Suppressor macrophage (primary cell): ENCODE measurements at regions not wholly inside any gene's neighbourhood (a gene's known extent, or its start where the extent isn't known, plus 50 kb on each side); places are given as distances from the start of the nearest gene placed in this dataset.
"Not testable (repeated sequence)": the region's sequence is repeated elsewhere in the genome, so short reads cannot be mapped to it uniquely, and the experiment has no call there.

Experiments
- DNase-seq, 4 experiments: peaks; one replicate each; pipeline ENCODE4 v3.0.0-alpha.2; 2020 to 2022

DNA sequence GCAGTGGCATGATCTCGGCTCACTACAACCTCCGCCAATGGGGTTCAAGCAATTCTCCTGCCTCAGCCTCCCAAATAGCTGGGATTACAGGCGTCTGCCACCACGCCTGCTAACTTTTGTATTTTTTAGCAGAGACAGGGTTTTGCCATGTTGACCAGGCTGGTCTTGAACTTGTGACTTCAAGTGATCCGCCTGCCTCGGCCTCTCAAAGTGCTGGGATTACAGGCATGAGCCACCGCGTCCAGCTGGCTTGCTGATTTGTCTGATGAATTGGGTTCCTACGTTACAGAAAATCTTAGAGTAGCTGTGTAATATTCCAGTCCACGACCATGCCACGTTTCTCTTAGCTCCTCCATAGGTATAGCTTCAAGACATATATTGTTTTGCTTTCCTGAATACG is 102.6 kb upstream of the OTOS start:
- DNase-seq, result not testable (repeated sequence)

- DNase-seq, result no peak
Observed at GRCh38 chr2:240244543-240244942, 104.1 kb upstream of the OTOS start.

DNA sequence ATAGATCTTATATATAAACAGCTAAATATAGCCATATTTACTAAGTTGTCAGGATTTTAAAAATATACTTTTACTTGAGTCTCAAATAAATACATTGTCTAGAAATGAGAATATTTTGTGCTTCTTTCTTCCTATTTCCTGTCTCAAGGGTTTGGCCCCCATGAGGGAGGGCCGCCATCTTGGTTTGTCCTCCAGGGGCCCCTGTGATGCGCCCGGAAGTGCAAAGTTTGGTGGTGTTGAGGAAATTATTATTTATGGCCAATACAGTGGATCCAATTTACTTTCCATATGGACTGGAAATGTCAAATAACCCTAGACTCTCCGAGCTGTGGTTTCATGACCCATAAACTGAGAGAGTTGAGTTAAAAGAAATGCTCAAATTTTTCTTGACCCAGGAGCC is 104.7 kb upstream of the OTOS start:
- no peak for DNase-seq

DNA sequence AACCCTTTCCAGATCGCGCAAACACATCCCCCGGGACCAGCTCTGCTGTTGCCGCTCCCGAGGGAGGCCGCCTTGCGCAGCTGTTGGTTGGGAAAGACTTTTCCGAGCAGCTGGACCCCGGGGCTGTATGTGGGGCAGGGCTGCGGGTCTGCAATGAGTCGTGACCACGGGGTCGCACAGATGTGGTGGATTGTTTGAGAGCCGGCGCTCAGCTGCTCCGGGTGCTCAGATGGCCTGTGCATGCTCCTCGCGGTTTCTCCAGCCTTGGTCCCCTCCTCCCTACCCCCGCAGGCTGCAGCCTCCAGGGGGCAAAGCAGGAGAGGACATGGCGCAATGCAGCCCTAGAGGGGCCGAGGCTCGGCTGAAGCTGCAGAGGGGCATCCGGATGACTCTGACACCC is 105.2 kb upstream of the OTOS start:
- no peak for DNase-seq

DNA sequence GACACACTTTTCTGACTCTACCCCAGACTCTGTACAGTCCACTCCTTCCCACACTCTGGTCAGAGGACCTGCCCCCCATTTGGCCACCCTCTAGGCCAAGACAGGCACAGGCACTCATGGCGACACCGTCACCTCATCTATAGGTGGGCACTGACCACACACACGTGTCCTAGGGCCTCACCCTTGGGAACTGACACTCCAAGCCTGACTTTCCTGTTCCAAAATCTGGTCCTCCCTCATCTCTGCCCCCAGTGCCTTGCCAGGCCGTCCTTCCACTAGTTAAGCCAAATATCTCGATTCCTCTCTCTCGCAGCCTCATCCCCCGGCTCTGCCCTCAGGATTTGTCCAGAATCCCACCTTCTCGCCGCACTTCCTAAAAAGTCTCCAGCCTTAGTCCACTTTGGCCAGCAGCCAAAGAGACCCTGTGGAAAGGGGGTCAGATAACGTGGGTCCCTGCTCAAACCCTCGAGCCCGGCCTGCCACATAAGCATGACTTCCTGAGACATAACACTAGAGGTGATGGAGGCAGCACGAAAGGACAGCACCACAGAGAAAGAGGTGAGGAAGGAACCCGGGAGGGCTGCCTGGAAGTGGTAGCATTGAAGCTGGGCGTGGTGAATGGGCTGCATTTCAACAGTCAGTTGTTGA is 105.8 kb upstream of the OTOS start:
- DNase-seq, result no peak

GRCh38 chr2:240247241-240247867 is 106.9 kb upstream of the OTOS start:
- no peak for DNase-seq

DNA sequence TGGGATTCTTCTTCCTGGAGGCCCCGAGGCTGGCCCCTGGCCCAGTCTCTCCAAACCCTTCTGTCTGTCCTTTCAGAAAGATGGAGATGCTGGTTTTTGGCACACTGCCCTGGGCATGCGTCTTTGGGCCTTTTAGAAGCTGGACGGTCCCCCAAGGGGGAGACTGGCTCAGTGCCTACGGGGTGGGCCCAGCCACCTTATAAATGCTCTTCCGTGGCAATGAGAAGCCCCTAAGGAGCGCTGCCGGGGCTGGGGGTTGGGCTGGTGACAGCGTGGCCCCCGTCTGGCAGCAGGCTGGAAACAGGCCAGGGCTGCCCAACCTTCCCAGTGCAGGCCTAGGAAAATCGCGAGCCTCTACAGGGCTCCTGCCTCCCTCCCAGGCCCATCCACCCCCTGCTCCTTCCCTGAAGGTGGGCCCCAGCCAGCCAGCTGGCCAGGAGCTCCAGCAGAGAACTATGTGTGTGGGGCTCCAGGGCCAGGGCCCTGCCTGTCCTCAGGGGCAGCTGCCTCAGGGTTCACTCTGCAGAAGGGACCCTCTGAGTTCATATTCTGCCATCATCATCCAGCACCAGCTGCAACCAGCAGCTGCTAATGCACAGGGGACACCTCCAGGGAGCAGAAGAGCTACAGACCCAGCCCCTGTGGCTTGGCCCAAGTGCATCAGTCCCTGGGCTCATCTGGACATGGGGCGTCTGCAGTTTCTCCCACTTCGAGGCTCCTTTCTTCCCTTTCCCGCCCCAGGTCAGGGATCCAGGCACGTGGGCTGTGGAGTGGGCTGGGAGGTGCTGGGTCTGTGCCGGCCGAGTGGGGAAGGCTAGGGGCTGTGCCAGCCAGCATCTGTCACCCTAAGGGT is 107.6 kb upstream of the OTOS start:
- no peak for DNase-seq

- no peak for DNase-seq
Observed at GRCh38 chr2:240248721-240249422, 108.4 kb upstream of the OTOS start.

- no peak for DNase-seq
Observed at GRCh38 chr2:240249423-240250149, 109.1 kb upstream of the OTOS start.

DNA sequence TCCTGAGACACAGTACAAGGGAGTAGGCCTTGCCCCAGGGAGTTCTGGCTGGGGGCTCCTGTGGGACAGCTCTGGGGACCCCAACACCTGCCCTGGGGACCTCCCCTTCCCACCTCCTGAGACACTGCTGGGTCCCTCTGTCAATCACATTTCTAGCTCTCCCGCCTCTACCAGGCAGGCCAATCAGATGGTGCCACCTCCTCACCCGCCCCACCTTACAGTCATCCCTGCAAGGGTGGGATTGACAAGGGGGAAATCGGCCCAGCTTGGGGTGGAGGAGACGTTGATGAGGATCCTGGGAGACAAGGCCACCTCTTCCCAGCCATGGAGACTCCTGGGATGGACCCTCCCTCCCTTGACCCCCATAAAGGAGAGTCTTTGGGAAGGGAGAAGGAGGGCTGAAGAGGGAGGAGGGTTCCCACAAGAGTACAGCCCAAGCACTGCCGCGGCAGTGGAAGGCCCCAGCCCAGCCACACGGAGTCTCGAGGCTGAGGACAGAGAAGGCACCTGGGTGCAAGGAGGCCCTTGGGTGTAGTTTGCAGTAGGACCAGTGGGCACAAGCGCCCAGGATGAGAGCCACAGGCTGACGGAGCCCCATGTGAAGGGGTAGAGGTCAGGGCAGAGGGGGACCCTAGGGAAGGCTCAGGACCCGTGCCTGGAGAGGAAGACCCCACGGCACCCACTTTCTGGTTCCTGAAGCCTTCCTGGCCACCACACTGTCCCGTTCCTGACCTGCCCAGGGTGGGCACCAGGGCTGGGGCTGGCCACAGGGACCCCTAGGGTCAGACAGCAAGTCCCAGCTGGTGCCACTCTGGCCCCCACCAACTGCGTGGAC is 109.9 kb upstream of the OTOS start:
- no peak for DNase-seq

DNA sequence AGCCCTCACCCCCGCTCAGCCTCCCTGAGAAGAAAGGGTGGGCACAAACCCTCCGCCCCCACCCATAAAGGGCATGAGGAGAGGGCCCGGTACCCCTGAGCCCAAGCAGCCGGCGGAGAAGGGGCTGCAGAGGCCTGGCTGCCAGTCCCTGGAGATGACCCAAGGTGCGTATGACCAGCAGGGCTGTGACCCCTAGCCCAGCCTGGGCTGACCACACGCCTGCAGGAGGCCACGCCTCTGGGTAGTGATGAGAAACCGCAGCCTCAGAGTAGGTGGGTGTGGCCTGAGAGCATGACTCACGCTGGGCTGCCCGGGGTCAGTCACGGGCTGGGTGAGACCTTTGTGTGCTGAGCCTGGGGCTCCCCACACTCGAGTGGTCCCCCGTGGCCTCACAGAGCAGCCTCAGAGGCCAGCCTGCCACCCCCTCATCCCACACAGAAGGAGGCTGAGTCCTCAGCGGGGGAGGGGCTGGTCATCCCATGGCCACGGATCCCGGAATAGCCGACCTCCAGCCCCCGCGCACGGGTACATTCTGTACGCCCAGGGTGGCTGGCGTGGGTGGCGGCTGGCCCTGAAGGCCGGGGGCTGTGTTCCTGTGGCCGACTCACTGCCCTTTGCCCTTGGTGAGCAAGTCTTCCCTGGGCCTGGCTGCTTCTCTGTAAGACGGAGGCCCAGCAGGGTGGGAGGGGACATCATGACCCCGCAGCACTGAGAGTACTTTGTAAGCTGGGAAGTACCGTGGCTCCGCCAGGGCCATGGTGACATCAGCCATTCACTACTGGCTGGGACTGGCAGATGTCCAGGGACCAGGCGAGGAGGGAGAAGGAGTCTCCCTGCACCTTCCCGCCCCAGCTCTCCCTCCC is 110.8 kb upstream of the OTOS start:
- DNase-seq, result peak; percentile 62 to 75 (median 68)

- DNase-seq, result no peak
Observed at GRCh38 chr2:240251848-240252190, 111.4 kb upstream of the OTOS start.

DNA sequence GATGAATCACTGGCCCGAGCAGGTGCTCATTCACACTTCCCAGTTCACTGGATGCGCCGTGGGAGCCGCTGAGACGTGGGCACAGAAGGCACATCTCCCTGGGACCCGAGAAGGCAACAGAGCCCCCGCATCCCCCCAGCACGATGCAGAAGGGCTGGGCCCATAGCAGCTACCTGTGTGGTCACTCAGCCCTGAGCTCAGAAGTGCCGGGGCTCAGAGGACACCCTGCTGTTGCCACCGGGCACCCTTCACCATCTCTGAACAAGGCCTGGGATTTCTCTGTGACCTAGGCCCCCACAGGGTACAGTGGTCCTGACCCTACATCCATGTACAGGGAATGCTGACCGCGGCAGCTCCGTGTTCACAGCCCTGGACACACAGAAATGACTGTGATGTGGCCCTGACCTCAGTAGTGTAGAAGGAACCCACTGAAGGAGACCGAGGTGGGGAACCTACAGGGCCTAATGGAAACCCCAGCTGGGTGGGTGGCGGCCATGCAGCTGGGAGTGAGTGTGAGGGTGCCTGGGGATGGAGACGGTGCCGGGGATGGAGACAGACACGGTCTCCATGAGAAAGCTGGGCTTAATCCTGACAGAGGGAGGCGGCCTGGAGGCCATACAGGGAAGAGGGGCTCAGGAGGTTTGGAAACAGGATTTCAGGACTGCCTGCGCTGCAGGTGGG is 111.9 kb upstream of the OTOS start:
- no peak for DNase-seq

DNA sequence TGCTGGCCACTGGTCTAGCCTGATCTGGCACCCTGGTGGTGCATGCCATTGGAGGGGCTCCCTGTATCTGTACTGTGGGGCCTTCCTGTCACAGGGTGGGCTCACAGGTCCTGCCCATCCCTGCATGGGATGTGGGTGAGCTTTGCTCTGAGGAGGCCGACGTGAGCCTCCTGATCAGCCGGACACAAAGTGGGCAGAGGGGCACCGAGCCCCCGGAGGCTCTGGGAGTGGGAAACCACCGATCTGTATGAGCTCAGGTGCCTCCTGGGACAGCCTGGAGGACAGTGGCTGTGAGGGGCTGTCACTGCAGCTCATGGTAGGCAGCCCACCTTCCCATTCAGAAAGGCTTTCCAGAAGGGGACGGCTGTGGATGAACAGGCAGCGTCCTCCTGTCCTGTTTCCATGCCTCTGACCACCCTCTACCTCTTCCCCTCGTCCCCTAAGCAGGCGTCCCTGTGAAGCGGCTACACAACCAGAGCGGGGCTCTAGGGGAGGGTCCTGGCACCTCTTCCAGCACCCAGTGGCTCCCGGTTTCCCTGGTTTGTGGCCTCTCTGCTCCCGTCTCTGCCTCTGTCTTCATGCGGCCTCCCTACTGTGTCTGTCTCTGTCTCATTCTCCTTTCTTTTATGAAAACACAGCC is 112.5 kb upstream of the OTOS start:
- no peak for DNase-seq

DNA sequence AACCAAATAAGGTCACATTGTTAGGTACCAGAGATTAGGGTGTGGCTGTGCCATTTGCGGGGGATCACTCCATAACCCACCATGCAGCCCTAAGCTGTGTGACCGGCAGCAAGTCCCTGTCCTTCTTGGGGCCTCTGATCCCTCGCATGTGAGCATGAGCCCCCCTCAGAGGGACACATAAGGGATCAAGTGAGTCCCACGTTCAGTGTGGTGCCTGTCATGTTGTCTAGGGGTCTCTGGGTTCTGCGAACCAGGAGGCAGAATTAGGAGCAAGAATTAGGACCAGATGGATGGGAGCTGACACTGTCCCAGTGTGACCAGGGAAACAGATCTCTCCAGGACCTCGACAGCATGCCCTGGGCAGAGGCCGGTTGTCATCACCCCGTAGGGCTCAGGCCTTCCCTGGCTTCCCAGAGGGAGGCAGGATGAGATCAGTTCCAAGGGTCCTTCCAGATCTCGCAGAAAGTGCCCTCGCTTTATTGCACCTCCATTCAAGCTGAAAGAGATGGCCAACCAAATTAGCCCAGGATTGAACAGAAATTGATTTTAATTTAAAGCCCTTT is 113.2 kb upstream of the OTOS start:
- DNase-seq, result no peak

DNA sequence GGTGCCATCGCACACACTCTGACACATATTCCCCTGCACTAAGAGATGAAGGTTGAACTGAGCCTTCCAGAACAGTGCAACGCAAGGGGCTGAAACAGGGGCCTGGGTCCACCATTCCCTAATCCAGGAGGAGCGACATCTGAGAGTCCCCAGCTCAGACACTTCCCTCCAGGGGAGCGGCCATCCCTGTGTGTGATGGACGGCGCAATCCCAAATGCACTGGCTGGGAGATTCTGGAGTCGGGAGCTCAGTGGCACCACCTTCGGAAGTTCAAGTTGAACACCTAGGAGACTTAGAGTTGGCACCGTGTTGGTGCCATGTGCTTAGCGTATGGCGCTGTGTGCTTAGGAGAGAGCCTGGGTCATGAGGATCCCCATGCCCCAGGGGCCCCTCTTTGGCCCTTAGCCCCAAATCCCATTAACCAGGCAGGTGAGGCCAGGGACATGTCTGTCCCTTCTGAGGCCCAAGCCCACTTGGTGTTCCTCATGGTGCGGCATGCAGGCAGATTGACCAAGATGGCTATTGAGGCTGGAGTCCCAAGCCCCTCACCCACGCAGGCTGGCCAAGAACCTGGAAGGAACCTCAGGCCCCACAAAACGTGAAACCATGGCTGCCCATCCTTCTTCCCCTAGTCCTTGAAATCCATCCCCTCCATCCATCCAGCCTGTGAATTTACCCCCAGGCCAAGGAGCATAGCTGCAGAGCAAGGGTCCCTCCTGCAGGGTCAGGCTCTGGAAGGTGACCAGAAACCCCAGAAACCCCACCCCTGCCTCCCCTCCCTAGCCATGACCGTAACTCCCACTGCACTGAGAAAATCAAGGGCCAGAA is 114.1 kb upstream of the OTOS start:
- DNase-seq, result no peak

- no peak for DNase-seq
Observed at GRCh38 chr2:240255165-240255491, 114.7 kb upstream of the OTOS start.
